Superior temporal gyrus (tissue), 1 donor: ENCODE measurements at regions not wholly inside any gene's neighbourhood (a gene's known extent, or its start where the extent isn't known, plus 50 kb on each side); places are given as distances from the start of the nearest gene placed in this dataset.

Experiments used
- DNase-seq: peaks from one replicate; pipeline ENCODE4 v3.0.0-alpha.2; 2016; ENCODE audit errors: extremely low spot score

DNA sequence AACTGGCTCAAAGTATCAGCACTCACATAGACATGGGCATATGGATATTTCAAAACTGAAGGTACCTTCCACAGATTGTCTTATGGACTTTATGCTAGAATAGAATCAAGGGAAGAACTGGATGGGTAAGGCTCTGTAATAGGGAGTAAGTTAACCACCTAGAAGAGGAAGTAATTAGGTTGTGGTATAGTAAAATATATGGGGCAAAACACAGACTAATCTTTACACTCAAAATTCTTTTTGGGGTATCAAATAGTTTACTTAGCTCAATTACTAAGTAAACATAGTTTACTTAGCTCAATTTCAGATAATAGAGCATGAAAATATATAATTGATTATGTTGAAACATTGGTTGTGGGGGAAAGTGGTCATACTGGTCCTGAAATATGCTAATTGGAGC lies 94.2 kb upstream of the ATXN1 start:
- no peak for DNase-seq

GRCh38 chr6:16854986-16855385 lies 93.7 kb upstream of the ATXN1 start:
- DNase-seq, result no peak

- no peak for DNase-seq
Measured at GRCh38 chr6:16852671-16853070, 91.4 kb upstream of the ATXN1 start.

DNA sequence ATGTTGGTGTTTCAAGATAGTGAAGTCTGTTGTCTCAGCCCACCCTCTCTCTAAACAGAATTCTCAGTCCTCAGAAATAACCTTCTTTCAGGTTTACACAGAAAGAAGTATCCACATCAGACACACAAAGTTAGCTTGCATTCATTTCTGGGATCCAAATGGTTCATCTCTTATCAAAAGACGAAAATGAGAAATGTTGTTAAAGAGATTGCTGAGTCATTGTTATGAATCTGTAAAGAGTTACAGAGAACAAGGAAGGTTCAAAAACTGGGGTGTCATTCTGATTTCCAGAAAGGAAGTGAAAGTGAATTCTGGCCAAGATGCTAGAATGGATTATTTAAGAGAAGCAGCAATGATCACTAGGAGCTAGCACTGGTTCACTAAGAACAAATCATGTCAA lies 90.5 kb upstream of the ATXN1 start:
- DNase-seq, result peak; percentile 53

GRCh38 chr6:16851044-16851540 lies 89.8 kb upstream of the ATXN1 start:
- no peak for DNase-seq

DNA sequence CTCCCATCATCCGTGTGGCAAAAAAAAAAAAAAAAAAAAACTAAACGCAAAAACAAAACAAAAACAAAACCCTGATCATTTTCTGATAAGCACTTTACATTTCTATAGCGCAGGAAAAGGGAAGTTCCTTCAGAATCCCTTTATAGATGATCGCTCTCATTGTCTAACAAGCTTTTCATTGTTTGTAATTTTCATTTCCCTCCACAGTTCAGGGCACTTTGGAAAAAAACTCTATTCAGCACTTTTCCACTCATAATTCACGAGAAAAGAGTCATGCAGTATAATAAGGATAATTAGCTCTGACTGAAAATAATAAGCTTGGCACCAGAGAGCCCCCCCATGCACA lies 89.4 kb upstream of the ATXN1 start:
- DNase-seq, result no peak

GRCh38 chr6:16849988-16850680 lies 88.9 kb upstream of the ATXN1 start:
- no peak for DNase-seq

DNA sequence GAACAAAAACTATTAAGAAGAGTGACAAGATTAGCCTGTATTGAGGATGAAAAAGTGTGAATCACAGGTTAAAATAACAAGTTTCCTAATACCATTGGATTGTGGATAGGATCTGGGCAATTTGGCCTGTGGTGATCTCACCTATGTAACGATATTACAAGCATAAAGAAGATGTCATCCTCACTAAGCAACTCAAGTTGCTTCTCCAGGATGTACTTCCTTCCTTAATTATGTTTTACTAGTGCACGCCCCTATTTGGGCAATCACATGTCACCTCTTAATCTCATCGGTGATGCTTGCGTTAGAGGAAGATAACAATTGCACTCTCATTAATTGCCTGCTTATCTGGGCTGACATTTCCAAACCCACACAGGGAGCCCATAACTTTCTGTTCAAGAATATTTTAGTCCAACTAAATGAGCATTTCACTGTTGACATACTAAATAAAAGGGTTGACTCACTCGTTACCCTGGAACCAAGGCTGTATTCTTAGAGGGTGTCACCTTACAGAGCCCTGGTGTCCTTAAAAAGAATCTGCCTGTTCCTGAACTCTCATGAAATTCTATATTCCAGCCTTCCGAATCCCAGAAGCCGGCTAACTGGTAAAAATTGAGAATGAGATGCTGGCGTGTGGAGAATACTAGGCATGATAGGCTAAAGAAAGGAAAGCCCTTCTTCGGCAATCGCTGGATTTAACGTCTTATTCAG lies 88.2 kb upstream of the ATXN1 start:
- no peak for DNase-seq

DNA sequence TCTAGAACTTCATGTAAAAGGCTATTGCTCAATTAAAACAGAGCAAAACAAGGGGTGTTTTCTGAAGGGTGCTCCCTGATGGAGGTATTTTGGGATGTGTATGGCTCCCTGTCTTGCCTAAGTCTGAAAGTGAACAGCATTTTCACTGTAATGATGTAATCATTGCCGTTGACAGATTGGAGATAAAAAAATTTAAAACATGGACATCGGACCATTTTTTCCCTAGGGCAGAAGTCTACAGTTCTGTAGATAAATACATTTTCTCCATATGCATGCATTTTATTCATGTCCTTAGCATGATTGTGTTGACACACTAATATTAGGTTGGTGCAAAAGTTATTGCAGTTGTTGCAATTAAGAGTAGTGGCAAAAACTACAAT lies 85.1 kb upstream of the ATXN1 start:
- no peak for DNase-seq

DNA sequence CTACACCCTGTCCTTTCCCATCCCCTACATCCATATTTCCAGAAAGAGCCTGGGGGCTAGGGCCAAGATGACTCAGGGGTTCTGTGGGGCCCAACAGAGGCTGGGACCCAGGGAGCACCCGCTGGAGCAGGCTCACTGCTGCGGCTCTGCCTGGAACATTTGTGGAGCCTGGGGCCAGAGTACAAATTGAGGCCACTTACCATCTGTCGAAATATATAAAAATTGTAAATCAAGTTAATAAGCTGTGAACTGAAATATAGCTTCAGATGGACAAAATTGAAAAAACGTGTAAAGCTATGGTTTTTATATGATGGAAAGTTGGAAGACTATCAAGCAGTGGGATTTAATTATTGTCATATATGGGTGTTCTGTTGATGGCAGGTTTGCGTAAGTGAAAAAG lies 82.9 kb upstream of the ATXN1 start:
- no peak for DNase-seq

GRCh38 chr6:16842676-16843075 lies 81.4 kb upstream of the ATXN1 start:
- no peak for DNase-seq

GRCh38 chr6:16841241-16841640 lies 80.0 kb upstream of the ATXN1 start:
- no peak for DNase-seq

DNA sequence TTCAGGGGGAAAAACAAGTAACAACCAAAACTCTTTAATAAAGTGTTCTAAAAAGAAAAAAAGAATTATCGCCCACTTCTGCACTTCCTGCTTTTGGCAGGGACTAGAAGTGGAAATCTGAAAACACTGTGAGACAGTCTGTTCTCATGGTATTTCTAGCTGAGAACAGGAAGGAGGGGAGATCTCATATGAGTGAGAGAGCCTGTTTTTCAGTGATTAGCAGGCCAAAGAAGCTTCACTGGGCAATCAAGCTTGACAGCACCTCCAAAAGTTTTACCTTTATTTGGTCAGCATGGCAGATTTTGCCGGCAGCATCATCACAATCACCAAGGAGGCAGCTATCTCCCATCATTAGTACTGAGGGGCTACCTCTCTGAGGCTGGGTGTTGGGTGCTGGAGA lies 79.5 kb upstream of the ATXN1 start:
- DNase-seq, result peak; percentile 60

DNA sequence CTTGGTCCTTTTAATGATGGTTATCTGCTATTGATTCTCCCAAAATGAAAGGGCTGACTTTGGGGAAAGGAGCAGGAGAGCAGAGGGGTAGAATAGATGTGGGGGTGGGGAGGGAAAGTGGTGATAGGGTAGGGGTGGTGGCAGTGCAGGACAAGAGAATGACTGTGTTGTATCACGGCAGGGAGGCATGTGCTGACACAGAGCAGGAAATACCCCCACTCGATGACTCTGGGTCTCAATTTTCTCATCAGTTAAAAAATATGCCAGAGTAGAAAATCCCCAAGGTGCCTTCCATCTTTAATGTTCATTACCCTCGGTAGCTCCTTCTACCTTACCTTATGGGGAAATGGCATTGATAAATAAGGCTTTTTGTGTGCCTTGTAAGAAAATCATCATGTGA lies 79.0 kb upstream of the ATXN1 start:
- DNase-seq, result no peak

DNA sequence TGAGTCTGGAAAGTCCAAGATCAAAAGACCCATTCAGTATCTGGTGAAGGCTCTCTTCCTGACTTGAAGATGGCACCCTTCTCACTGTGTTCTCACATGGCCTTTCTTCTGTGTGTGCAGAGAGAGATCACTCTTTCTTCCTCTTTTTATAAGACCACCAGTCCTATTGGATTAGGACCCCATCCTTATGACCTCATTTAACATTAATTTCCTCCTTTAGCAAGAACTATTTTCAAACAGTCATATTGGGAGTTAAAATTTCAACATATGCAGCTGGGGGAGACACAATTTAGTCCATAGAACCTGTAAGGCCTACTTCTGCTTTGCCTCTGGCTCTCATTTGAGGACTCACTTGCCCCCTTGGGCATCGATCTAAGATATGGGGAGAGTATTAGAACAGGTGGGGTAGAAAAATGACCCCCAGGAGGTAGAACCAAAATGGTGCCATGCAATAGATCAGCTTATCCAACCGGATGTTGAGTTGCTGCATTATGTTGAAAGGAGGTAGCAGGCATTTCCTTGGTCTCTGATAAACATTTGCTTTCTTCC lies 78.4 kb upstream of the ATXN1 start:
- DNase-seq, result no peak

GRCh38 chr6:16837217-16837972 lies 76.1 kb upstream of the ATXN1 start:
- DNase-seq, result peak; percentile 55

- peak; percentile 68 for DNase-seq
Measured at GRCh38 chr6:16836144-16836981, 75.1 kb upstream of the ATXN1 start.

GRCh38 chr6:16834242-16834641 lies 73.0 kb upstream of the ATXN1 start:
- no peak for DNase-seq

- no peak for DNase-seq
Measured at GRCh38 chr6:16832721-16833120, 71.5 kb upstream of the ATXN1 start.

- DNase-seq, result no peak
Measured at GRCh38 chr6:16832043-16832567, 70.8 kb upstream of the ATXN1 start.

GRCh38 chr6:16831136-16831535 lies 69.9 kb upstream of the ATXN1 start:
- no peak for DNase-seq
